ENCODE measurements at regions not wholly inside any gene's neighbourhood (a gene's known extent, or its start where the extent isn't known, plus 50 kb on each side); places are given as distances from the start of the nearest gene placed in this dataset.
"Not testable (repeated sequence)": the region's sequence is repeated elsewhere in the genome, so short reads cannot be mapped to it uniquely, and the experiment has no call there.

DNA sequence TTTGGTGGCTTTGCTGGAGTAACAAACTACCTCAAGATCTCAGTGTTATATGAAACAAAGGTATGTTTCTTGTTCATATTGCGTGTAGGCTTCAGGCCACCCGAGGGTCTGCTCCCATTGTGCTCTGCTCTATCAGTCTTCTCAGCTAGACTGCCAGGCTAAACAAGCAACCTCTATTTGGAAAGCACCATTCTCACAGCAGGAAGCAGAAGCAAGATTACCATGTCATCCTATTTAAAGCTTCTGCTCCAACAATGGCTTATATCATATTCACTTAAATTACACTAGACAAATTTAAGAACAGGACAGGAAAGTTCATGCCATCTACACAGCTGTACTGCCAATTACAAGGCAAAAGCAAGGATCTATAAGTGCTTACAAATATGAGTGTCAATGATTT, 385.8 kb downstream of the PPARGC1A start:
- DNase-seq, result no peak

DNA sequence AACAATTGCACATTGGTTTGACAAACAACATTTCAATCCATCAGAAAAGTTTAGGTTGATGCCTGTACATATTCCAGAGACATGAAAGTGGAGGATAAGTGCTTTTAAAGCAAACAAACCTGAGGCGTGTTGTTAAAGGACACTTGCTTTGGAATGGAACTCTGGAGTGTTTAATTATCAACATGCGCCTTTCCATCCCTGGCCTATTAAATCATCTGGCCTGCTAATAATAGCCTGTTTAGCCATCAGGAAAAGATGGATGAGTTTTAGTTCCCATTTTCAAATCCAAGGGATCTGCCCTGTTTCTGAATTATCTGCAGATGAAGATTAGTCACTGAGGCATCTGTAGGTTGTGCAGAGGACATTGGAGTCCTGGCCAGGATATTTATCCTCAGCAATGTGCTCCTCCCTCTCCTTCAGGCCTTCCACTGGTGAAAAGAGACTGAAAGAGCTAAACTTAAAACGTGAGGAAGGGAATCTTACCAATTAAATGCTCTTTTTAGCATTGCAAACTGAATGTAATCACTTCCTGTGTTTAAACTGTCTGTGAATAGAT, 388.9 kb downstream of the PPARGC1A start:
- peak; percentile 67 for DNase-seq

DNA sequence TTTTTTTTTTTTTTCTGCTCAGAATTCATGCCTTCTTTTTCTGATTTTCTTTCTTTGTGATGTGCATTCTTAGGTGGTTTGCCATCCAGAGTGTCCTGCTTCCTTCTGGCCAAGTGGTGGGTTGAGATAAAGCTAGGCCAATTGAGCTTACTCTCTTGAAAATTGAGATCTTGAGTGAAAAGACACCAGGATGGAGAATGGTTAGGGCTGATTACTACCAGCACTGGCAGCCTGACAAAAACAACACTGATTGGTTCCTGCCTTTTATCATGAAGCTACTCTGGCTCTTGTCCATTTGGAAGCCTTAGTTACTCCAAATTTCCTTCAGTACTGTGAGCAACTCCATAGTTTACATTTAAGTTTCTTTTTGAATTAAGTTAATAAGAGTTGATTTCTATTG, 404.0 kb downstream of the PPARGC1A start:
- DNase-seq, result no peak

DNA sequence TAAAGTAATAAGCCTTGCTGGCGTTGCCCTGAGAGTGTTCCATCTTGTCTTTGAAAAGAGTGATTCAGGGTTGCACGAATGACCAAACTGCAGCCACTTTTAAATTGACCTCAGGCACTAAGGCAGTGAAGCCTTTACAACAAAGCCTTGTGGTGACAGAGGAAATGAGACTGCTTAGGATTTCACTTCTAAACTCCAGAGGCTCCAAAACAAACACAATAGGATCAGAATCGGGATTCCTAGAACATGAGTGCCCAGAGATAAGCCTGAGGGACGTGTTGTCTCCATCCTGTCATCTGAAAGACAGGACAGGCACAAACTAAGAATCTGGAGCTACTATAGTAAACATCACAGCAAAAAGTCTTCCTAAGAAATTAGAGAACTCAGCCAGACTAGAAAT, 405.2 kb downstream of the PPARGC1A start:
- no peak for DNase-seq

DNA sequence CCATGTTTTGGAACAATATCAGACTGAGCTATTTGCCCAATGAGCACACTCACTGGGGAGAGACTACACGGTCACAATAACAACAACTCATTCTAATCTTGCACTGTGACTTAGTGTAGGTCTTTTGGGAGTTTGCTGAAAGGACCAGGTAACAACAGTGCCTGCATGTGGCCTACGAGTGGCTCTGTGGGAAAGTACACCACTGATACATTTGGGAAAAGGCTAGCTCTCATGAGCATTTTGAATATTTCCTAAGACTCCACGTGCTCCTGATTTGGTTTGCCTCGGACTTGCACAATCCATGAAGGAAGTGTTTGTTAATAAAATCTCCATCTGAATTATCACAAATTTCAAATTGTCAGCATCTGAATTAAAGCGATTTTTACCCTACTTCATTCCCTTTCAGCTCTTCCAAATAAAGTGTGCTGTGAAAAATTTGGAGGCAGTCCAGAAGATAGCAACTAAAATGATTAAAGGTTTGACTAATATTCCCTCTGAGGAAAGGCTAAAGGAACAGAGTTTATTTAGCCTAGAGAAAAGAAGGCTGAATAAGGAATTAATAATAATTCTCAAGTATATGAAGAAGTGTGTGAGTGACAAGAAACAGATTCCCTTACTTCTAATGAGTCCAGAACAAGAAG, 406.4 kb downstream of the PPARGC1A start:
- no peak for DNase-seq

DNA sequence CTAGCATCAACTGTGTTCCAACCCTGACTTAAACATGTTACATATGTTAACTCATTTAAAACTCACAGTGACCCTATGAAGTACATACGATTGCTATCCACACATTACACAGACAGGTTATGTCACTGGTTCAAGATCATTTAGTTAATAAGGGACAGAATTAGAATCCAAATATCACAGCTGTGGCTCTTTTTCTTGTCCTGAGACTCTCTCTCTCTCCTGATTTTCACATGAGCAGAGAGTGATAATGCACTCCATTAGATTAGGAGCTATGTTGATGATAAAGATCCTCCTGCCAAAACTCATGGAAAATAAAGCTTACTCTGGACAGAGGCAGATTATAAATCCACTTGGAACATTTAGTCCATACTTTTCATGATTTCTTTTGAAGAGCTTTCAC, 408.3 kb downstream of the PPARGC1A start:
- DNase-seq, result no peak

- DNase-seq, result no peak
Measured at GRCh38 chr4:23477905-23478304, 411.9 kb downstream of the PPARGC1A start.

- no peak for DNase-seq
Measured at GRCh38 chr4:23476515-23477090, 413.2 kb downstream of the PPARGC1A start.

DNA sequence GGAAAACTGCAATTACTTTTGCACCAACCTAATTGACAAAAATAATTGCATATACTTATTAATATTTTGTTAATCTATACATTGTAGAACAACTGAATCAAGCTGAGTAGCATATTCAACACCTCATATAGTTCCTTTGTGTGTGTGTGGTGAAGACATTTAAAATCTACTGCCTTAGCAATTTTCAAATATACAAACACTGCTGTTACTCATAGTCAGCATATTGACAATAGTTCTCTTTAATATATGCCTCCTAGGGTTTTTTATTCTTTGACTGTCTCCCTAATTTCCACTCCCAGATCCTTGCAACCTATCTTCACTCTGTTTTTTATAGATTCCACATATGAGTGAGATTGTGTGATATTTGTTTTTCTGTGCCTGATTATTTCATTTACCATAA, 426.8 kb downstream of the PPARGC1A start:
- DNase-seq, result no peak

- no peak for DNase-seq
Measured at GRCh38 chr4:23458054-23458453, 431.8 kb downstream of the PPARGC1A start.

DNA sequence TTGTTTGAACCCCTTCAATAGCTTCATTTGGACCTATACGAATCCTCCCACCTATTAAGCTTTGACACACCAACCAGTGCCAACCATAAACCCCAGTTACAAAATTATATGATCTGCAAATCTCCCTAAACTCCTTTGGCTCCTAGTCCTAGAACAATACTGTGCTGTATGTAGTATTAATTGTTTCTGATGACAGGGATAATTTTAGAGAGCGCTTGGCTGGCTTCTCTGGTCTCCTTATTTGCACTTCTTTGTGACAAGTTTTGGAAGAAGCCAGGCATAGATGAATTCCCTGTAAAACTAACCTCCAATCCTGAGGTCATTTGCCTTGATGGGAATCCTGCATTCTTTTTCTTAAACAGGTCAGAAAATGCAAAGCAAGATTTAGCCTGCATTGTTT, 433.0 kb downstream of the PPARGC1A start:
- DNase-seq, result no peak

GRCh38 chr4:23455456-23456158, 434.2 kb downstream of the PPARGC1A start:
- DNase-seq, result no peak

- no peak for DNase-seq
Measured at GRCh38 chr4:23441530-23442069, 448.2 kb downstream of the PPARGC1A start.

DNA sequence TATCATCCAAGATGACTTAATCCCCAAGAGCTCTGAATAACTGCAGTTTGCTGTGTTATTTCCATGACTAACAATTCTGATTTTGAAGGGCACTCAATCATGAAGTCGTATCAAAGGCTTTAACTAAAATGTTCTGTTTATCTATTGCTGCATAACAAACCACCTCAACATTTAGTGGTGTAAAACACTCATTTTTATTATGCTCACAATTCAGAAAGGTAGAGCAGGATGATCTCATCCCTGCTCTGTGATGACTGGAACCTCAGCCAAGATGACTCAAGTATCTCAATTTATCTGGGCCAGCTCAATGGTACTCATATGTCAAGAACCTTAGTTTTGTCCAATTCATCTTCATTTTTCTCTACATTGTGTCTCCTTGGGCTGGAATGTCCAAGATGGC, 451.1 kb downstream of the PPARGC1A start:
- no peak for DNase-seq

DNA sequence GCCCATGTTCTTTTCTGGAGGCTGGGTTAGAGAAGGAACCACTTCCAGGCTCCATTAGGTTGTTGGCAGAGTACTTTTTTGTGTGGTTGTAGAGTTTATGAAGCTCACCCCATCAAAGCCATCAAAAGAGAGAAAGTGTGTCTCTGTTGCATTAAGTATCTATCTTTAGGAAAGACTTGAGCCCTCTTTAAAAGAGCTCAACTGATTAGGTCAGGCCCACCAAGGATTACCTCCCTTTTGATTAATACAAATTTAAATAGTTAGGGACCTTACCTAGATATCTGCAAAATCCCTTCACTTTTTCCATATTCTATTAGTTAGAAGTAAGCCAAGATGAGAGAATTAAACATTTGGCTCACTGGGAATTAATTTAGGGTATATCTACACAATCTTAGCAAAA, 460.4 kb downstream of the PPARGC1A start:
- DNase-seq, result no peak

DNA sequence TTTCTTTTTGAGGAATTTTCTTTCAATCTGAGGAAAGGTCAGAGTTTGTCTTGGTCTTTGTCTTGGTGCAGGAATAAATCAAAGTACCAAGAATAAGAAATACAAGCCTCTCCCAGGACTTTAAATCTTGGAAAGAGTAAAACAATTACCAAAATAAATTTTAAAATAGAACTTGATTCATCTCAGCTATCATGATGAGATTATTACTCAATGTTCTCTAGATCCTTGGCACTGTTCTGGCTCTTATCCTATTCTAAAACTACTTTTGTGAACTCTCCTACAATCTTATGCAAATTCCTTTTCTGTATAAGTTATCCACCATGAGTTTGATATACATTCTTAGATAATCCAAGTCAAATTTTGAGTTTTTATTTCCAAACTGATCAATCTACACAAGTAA, 464.3 kb downstream of the PPARGC1A start:
- no peak for DNase-seq

DNA sequence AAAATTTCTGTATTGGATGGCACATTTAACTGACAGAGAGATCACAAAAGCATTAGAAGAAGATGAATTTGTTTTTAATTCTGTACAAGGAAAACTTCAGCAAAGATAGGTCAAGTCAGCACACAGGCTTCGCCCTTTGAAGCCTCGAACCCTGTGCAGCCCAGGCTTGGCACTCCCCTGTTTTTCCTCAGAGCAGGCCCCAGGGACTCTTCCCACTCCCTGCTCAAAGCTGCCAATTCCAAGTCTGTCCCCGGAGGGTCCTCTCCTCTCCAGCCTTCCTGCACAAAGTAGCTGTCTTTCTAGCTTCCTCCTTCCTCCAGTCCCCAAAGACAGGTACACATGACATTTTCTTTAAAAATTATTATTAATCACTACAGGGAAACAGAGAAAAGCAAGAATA, 466.3 kb downstream of the PPARGC1A start:
- no peak for DNase-seq

- DNase-seq, result no peak
Measured at GRCh38 chr4:23422878-23423277, 467.0 kb downstream of the PPARGC1A start.

DNA sequence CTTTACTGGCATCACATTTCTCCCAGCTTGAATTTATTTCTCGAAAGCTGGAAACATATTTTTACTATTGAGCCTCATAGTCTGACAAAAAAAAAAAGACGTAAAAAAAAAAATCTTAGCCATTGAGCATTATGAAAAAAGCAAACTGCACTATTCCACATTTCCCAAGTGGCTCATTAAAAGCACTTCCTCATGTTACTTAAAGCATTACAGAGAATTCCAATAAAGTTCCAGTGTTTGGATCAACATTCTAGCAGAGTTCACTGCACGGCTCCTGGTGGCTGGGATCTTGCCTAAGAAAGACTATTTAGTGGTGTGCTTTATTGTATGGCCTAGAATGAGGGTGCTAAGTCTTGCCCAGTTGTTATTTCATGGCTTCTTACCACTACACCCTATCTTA, 476.2 kb downstream of the PPARGC1A start:
- DNase-seq, result no peak

DNA sequence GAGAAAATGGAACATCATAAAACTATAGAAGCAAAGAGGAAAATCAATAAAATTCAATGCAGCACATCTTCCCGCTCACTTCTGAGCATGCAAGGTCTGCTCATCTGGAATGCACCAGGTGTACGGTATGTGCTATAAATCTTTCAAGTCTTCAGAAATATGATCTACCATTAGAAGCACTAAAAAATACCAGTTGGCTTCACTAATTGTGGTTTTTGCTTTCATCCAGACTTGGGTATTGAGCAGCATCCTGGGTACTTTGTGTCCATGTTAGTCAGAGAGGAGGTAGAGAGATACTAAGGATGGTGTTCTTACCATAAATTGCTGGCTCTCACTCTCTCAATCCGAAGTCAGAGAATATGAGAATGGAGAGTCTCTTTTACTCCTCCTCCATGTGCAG, 477.1 kb downstream of the PPARGC1A start:
- no peak for DNase-seq

GRCh38 chr4:23408913-23409312, 480.9 kb downstream of the PPARGC1A start:
- DNase-seq, result not testable (repeated sequence)

DNA sequence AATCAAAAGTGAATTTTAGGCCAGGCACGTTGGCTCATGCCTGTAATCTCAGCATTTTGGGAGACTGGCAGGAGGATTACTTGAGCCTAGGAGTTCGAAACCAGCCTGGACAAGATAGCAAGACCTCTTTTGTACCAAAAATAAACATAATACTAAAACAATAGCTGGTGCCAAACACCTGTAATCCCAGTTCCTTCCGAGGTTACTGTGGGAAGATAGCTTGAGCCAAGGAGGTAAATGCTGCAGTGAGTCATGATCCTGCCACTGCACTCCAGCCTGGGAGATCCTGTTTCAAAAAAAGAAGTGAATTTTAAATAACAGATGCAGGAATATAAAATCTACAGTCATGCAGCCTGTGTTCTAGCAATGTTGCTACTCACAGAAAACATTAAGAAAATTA, 488.3 kb downstream of the PPARGC1A start:
- no peak for DNase-seq

- DNase-seq, result no peak
Measured at GRCh38 chr4:23392860-23393458, 496.9 kb downstream of the PPARGC1A start.

GRCh38 chr4:23390246-23390645, 499.6 kb downstream of the PPARGC1A start:
- no peak for DNase-seq

All from NCI-H1105 treated with DMSO at 0.1 percent for 48 hours (cell line).